A673 (cell line): ENCODE measurements at regions not wholly inside any gene's neighbourhood (a gene's known extent, or its start where the extent isn't known, plus 50 kb on each side); places are given as distances from the start of the nearest gene placed in this dataset.

Experiments used
- BruUV-seq: library from RNA; stranded (reverse); fragments of 400-500 nt; replicated peaks from 2 replicates; lab custom pipeline; 2021; lab: Mats Ljungman, UMichigan
- CTCF ChIA-PET: fragments of 300-600 bp; sonication (Branson Sonifier 250); formaldehyde crosslinking; loops from one replicate; lab custom pipeline; 2022; ENCODE audit warnings: antibody characterized with exemption; lab: Charles Lee
- POLR2A ChIA-PET: fragments of 300-600 bp; sonication (Branson Sonifier 250); formaldehyde crosslinking; loops from one replicate; lab custom pipeline; 2022; ENCODE audit warnings: antibody characterized with exemption; ENCODE audit not compliant: low non-redundant PET; lab: Charles Lee
- DNase-seq: peaks from one replicate; pipeline ENCODE4 v3.0.0-alpha.2; 2015; ENCODE audit warnings: low spot score
- H3K27ac ChIP-seq: fragments of 200-600 bp; sonication (generic); 2 replicates; pipeline ENCODE4 v1.5.1; 2016; ENCODE audit warnings: mixed run types, low read depth, mild to moderate bottlenecking, mixed read lengths, antibody characterized with exemption, low read length; ENCODE audit not compliant: poor library complexity, severe bottlenecking
- H3K27me3 ChIP-seq: fragments of 200-600 bp; sonication (generic); replicated peaks from 2 replicates; pipeline ENCODE4 v1.6.1; 2017; ENCODE audit warnings: mixed run types, low read depth, mild to moderate bottlenecking, mixed read lengths, antibody characterized with exemption, low read length; ENCODE audit not compliant: insufficient read depth, poor library complexity
- H3K36me3 ChIP-seq: fragments of 200-600 bp; sonication (generic); 2 replicates; pipeline ENCODE4 v1.6.1; 2016; ENCODE audit warnings: mixed run types, mild to moderate bottlenecking, mixed read lengths, antibody characterized with exemption, low read length; ENCODE audit not compliant: insufficient read depth, poor library complexity, severe bottlenecking
- H3K4me1 ChIP-seq: fragments of 200-600 bp; sonication (generic); 2 replicates; pipeline ENCODE4 v1.6.1; 2017; ENCODE audit warnings: mixed run types, mild to moderate bottlenecking, mixed read lengths, antibody characterized with exemption, low read length; ENCODE audit not compliant: insufficient read depth, poor library complexity, severe bottlenecking
- H3K4me3 ChIP-seq: fragments of 200-600 bp; sonication (generic); 2 replicates; pipeline ENCODE4 v1.5.1; 2016; ENCODE audit warnings: low read depth, mixed run types, mild to moderate bottlenecking, mixed read lengths, low read length; ENCODE audit not compliant: poor library complexity, severe bottlenecking
- H3K9me3 ChIP-seq: fragments of 200-600 bp; sonication (generic); 2 replicates; pipeline ENCODE4 v1.6.1; 2016; ENCODE audit warnings: mixed run types, low read depth, mild to moderate bottlenecking, mixed read lengths, antibody characterized with exemption, low read length; ENCODE audit not compliant: poor library complexity, severe bottlenecking
- EZH2 ChIP-seq: fragments of 200-600 bp; sonication (generic); IDR thresholded peaks from 2 replicates; pipeline ENCODE4 v1.6.1; 2017; ENCODE audit warnings: borderline replicate concordance, low read depth, mild to moderate bottlenecking, mixed read lengths, antibody characterized with exemption, low read length; ENCODE audit not compliant: poor library complexity, severe bottlenecking
- intact Hi-C: fragments of 100-400 bp; cut with micrococcal nuclease; formaldehyde crosslinking; loops from one replicate; pipeline ENCODE4 v1.10.0; 2022; ENCODE audit not compliant: unreplicated experiment
- TF ChIP-seq, protein P1 (sequence below): fragments of 300-800, 200-600 bp; sonication (generic); conservative IDR thresholded peaks from 2 replicates; pipeline ENCODE4 v1.5.1; 2017; ENCODE audit warnings: low read depth, mild to moderate bottlenecking, antibody characterized with exemption, low read length, moderate library complexity, mixed read lengths

- Histone ChIP-seq H3K27ac (no peak overlapping the region), H3K27me3 (no peaks in the 10 kb centered on the region), H3K36me3 (no peaks in the 10 kb centered on the region), H3K9me3 (no peaks in the 10 kb centered on the region), H3K4me1 (no peaks in the 10 kb centered on the region), H3K4me3 (no peak overlapping the region)
- ChIA-PET POLR2A (no interaction called here), CTCF (no interaction called here)
- intact Hi-C loops: no loop called here
- DNase-seq: no peak
- no TSS peak for BruUV-seq
- no peak for TF ChIP-seq EZH2
- TF ChIP-seq, protein P1, sequence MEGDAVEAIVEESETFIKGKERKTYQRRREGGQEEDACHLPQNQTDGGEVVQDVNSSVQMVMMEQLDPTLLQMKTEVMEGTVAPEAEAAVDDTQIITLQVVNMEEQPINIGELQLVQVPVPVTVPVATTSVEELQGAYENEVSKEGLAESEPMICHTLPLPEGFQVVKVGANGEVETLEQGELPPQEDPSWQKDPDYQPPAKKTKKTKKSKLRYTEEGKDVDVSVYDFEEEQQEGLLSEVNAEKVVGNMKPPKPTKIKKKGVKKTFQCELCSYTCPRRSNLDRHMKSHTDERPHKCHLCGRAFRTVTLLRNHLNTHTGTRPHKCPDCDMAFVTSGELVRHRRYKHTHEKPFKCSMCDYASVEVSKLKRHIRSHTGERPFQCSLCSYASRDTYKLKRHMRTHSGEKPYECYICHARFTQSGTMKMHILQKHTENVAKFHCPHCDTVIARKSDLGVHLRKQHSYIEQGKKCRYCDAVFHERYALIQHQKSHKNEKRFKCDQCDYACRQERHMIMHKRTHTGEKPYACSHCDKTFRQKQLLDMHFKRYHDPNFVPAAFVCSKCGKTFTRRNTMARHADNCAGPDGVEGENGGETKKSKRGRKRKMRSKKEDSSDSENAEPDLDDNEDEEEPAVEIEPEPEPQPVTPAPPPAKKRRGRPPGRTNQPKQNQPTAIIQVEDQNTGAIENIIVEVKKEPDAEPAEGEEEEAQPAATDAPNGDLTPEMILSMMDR: no peak
Observed at GRCh38 chr2:60246583-60246982, 306.9 kb downstream of the BCL11A start.

DNA sequence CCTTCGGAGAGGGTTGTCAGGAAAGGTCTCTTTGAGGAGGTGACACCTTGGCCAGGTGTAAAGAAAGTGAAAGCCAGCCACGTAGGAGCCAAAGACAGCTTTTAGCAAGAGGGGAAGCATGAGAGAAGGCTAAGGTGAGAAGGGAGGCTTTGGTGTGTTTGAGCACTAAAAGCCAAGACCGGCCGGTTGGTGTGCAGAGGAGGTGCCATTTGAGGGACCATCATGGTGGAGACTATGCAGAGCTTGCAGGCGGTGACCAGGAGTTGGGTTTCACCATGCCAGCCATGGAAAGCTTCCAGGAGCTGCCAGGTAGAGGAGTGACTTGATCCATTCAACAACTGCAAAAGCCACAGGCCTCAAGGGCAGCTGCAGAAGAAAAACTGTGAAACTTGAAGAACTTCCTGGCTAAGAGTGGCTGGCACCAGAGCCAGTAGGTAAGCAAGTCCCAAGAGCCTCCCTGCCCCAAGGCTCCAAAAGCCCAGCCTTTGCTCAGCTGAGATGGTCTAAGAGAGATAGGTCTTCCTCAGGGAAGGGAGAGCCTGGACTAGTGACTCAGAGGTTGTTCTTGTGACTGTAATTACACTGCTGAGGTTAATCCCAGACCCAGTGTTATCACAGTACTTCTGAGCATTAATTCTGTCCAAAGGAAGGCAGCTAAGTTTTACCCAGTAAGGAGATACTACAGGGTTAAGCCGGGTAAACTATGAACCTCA, 319.0 kb downstream of the BCL11A start:
- TF ChIP-seq, protein P1: no peak
- TF ChIP-seq EZH2: no peak
- H3K27ac ChIP-seq: no peak overlapping the region
- no peaks in the 10 kb centered on the region for H3K4me1 ChIP-seq
- no peak overlapping the region for H3K4me3 ChIP-seq
- no peaks in the 10 kb centered on the region for H3K36me3 ChIP-seq
- no TSS peak for BruUV-seq
- DNase-seq: no peak
- peaks cover 13% of the 10 kb centered on the region for H3K9me3 ChIP-seq
- ChIA-PET CTCF (no interaction called here), POLR2A (interaction anchor here (0.6 kb wide), 1 partner anchor 164 kb away, joined by 5 read pairs; no protein-coding TSS in a partner anchor)
- intact Hi-C loops: no loop called here
- H3K27me3 ChIP-seq: no peaks in the 10 kb centered on the region

DNA sequence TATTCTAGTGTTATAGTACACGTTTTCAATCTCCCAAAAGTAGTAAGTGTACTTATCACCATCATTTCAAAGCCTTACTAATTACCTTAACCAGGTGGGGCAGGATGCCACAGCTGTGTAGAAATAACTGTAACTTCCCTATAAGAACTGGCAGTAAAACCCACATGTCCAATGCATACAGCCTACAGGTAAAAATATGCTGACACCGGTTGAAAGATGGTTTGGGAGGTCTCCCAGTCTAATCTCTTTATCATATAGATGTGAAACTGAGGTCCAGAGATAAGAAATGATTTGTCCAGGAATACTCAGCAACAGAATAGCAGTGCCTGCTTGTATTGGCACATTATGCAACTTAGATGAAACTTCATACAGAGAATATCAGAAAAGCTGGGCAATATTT, 322.9 kb downstream of the BCL11A start:
- intact Hi-C loops: no loop called here
- no TSS peak for BruUV-seq
- H3K27ac ChIP-seq: no peak overlapping the region
- no peak for TF ChIP-seq EZH2
- H3K4me1 ChIP-seq: no peaks in the 10 kb centered on the region
- CTCF ChIA-PET: no interaction called here
- no peaks in the 10 kb centered on the region for H3K27me3 ChIP-seq
- H3K4me3 ChIP-seq: no peak overlapping the region
- H3K9me3 ChIP-seq: peaks cover 13% of the 10 kb centered on the region
- H3K36me3 ChIP-seq: no peaks in the 10 kb centered on the region
- POLR2A ChIA-PET: no interaction called here
- no peak for DNase-seq

GRCh38 chr2:60230037-60230436, 323.4 kb downstream of the BCL11A start:
- ChIA-PET CTCF (no interaction called here), POLR2A (no interaction called here)
- H3K9me3 ChIP-seq: peaks cover 13% of the 10 kb centered on the region
- no peak overlapping the region for H3K27ac ChIP-seq
- no peaks in the 10 kb centered on the region for H3K27me3 ChIP-seq
- no peak overlapping the region for H3K4me3 ChIP-seq
- DNase-seq: no peak
- no TSS peak for BruUV-seq
- intact Hi-C loops: no loop called here
- H3K4me1 ChIP-seq: no peaks in the 10 kb centered on the region
- TF ChIP-seq, protein P1: no peak
- TF ChIP-seq EZH2: no peak
- H3K36me3 ChIP-seq: no peaks in the 10 kb centered on the region
